ENCODE measurements at regions not wholly inside any gene's neighbourhood (a gene's known extent, or its start where the extent isn't known, plus 50 kb on each side); places are given as distances from the start of the nearest gene placed in this dataset.

DNA sequence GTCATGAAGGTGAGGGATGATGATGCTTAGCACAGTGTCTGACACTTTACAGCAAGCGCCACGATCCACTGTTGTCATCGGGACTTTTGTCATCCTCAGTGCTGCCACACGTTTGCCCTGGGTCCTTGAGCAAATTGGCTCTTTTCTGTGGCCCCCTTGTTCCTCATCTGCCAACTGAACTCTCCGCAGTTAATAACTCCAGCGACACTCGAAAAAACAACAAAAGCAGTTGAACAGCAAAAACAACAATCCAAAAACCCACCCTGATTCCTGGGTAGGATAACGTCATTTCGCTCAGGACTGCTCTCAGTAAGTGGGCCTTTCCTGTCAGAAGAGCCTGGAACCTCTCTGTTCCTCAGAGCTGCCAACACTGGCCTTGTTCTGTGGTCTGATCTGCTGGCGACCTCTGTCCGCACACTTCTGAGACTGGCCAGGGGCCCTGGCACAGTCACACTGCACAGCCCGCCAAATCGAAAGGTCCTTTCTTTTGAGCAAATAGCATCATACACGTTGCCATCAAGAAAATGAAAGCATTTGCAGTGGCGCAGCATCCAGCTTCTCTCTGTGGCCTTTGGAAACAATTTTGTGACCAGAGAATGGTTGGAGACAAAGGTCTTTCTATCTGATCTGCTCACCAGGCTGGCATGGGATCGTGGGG, 79.9 kb upstream of the SYT13 start:
- Histone ChIP-seq H3K36me3 (replicated peaks; ENCODE audit: insufficient read depth, low read length) (no peaks in the 10 kb centered on the region), H3K4me1 (ENCODE audit: low read length) (no peaks in the 10 kb centered on the region), H3K79me2 (ENCODE audit: low read length) (no peaks in the 10 kb centered on the region), H3K27me3 (replicated peaks; ENCODE audit: insufficient read depth, low read length) (0 out of 2 replicates have a peak, but pooled peaks cover 9% of the 10 kb centered on the region), H2AFZ (ENCODE audit: low read length) (no peak overlapping the region), H3K9me3 (replicated peaks; ENCODE audit: insufficient read depth, low read length) (no peaks in the 10 kb centered on the region), H3K4me3 (ENCODE audit: low read length) (no peak overlapping the region), H3K9ac (ENCODE audit: low read length) (no peak overlapping the region), H3F3A (ENCODE audit: insufficient read depth, low read length) (no peaks in the 10 kb centered on the region), H3K9me2 (replicated peaks; ENCODE audit: insufficient read depth, low read length) (no peaks in the 10 kb centered on the region), H3K27ac (ENCODE audit: low read length) (no peak overlapping the region), H3K4me2 (ENCODE audit: low read depth, low read length) (no peak overlapping the region), H4K20me1 (ENCODE audit: insufficient read depth, low read length) (no peaks in the 10 kb centered on the region)
- TF ChIP-seq EZH2 (optimal IDR thresholded peaks at IDR 0.05; ENCODE audit: low read depth, low read length): no peak
- no peak for TF ChIP-seq EZH2phosphoT487 (IDR thresholded peaks at IDR 0.05; ENCODE audit: low read length)
- no peak for TF ChIP-seq CTCF (IDR thresholded peaks at IDR 0.05; ENCODE audit: low read length)
- no peak for DNase-seq

DNA sequence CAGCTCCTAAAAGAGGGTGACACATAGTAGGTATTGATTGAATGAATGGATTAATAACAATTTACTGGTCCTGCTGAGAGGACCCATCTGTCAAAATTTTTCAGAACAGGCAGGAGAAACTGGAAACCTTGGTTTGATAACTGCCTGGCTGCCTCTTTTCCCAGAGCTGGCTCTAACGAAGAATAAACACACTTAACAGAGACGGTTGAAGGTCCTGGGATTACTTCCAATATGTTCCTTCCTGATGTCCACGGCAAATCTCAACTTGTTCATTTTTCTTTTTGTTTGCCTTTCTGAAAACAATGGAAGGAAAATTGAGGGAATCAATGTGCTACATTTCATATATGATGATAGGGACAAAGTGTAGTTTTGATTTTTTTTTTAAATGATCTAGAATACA, 76.5 kb upstream of the SYT13 start:
- no peaks in the 10 kb centered on the region for H3F3A ChIP-seq (ENCODE audit: insufficient read depth, low read length)
- H3K79me2 ChIP-seq (ENCODE audit: low read length): no peaks in the 10 kb centered on the region
- no peaks in the 10 kb centered on the region for H3K27me3 ChIP-seq (replicated peaks; ENCODE audit: insufficient read depth, low read length)
- H3K9me3 ChIP-seq (replicated peaks; ENCODE audit: insufficient read depth, low read length): no peaks in the 10 kb centered on the region
- H3K36me3 ChIP-seq (replicated peaks; ENCODE audit: insufficient read depth, low read length): no peaks in the 10 kb centered on the region
- no peak for DNase-seq
- H3K4me1 ChIP-seq (ENCODE audit: low read length): no peaks in the 10 kb centered on the region
- H2AFZ ChIP-seq (ENCODE audit: low read length): no peak overlapping the region
- no peak overlapping the region for H3K27ac ChIP-seq (ENCODE audit: low read length)
- H3K4me2 ChIP-seq (ENCODE audit: low read depth, low read length): no peak overlapping the region
- H3K9me2 ChIP-seq (replicated peaks; ENCODE audit: insufficient read depth, low read length): no peaks in the 10 kb centered on the region
- TF ChIP-seq CTCF (IDR thresholded peaks at IDR 0.05; ENCODE audit: low read length): no peak
- TF ChIP-seq EZH2 (optimal IDR thresholded peaks at IDR 0.05; ENCODE audit: low read depth, low read length): no peak
- TF ChIP-seq EZH2phosphoT487 (IDR thresholded peaks at IDR 0.05; ENCODE audit: low read length): no peak
- no peak overlapping the region for H3K4me3 ChIP-seq (ENCODE audit: low read length)
- no peak overlapping the region for H3K9ac ChIP-seq (ENCODE audit: low read length)
- H4K20me1 ChIP-seq (ENCODE audit: insufficient read depth, low read length): no peaks in the 10 kb centered on the region

DNA sequence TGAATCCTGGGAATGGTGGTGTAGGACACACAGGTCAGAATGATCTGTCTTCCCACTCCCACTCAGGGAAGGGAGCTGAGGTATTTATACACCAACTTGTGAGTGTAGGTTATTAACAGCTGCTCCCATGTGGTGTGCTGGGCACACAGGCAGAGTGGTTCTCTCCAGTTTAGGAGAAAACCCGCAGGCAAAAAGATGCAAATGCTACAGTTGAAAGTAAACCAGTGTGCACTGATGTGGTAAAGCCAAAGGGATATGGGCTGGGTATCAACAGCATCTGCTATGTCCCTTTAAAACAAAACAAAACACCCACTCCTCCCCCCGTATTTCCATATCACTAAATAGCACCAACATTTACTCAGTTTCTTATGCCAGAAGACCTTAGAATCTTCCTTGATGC, 75.4 kb upstream of the SYT13 start:
- Histone ChIP-seq H3K36me3 (replicated peaks; ENCODE audit: insufficient read depth, low read length) (no peaks in the 10 kb centered on the region), H3K9ac (ENCODE audit: low read length) (no peak overlapping the region), H2AFZ (ENCODE audit: low read length) (no peak overlapping the region), H3F3A (ENCODE audit: insufficient read depth, low read length) (no peaks in the 10 kb centered on the region), H3K27ac (ENCODE audit: low read length) (no peak overlapping the region), H3K4me2 (ENCODE audit: low read depth, low read length) (no peak overlapping the region), H3K79me2 (ENCODE audit: low read length) (no peaks in the 10 kb centered on the region), H3K9me3 (replicated peaks; ENCODE audit: insufficient read depth, low read length) (no peaks in the 10 kb centered on the region), H3K9me2 (replicated peaks; ENCODE audit: insufficient read depth, low read length) (no peaks in the 10 kb centered on the region), H4K20me1 (ENCODE audit: insufficient read depth, low read length) (no peaks in the 10 kb centered on the region), H3K4me3 (ENCODE audit: low read length) (no peak overlapping the region), H3K27me3 (replicated peaks; ENCODE audit: insufficient read depth, low read length) (no peaks in the 10 kb centered on the region), H3K4me1 (ENCODE audit: low read length) (no peaks in the 10 kb centered on the region)
- TF ChIP-seq EZH2 (optimal IDR thresholded peaks at IDR 0.05; ENCODE audit: low read depth, low read length) (no peak), EZH2phosphoT487 (IDR thresholded peaks at IDR 0.05; ENCODE audit: low read length) (no peak), CTCF (IDR thresholded peaks at IDR 0.05; ENCODE audit: low read length) (no peak)
- DNase-seq: no peak

Measured in MM.1S (cell line).